ENCODE measurements at regions not wholly inside any gene's neighbourhood (a gene's known extent, or its start where the extent isn't known, plus 50 kb on each side); places are given as distances from the start of the nearest gene placed in this dataset.

DNA sequence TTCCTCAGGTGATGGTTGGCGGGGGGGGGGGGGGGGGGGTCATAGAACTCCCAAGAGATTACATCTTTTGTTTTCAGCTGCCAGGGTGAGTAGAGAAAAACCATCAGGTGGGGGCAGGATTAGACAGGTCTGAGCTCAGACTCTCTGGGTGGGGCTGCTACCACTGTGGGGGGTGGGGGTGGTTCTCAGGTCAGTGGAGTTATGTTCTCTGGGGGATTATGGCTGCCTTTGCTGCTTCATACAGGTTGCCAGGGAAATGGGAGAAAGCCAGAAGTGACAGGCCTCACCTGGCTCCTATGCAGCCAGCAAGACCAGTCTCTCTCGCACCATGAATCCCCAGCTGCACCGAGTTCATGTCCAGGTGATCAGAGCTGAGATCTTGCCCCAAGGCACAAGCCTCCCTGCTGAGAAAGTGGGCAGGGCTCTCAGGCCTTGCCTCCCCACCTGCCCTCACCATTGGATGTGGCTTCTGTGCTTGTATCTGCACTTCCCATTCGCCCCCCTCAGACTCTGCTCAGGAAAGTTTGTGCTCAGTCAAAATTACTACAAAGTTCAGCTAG lies 828.1 kb downstream of the MCTP2 start:
- Histone ChIP-seq H3F3A (ENCODE audit: low read depth) (no peaks in the 10 kb centered on the region), H3K36me3 (ENCODE audit: insufficient read depth, low read length) (no peaks in the 10 kb centered on the region), H3K79me2 (ENCODE audit: insufficient read depth, low read length) (no peaks in the 10 kb centered on the region), H3K9me3 (ENCODE audit: insufficient read depth, low read depth, low read length) (no peaks in the 10 kb centered on the region), H3K4me3 (ENCODE audit: low read length, poor library complexity, severe bottlenecking) (no peak overlapping the region), H3K9ac (ENCODE audit: low read depth, low read length, poor library complexity, severe bottlenecking) (no peak overlapping the region), H4K20me1 (ENCODE audit: insufficient read depth, low read length, poor library complexity, severe bottlenecking) (no peaks in the 10 kb centered on the region), H3K4me1 (ENCODE audit: insufficient read depth, low read length, poor library complexity, severe bottlenecking) (no peaks in the 10 kb centered on the region), H2AFZ (ENCODE audit: low read length) (no peak overlapping the region), H3K27me3 (ENCODE audit: insufficient read depth, low read length, poor library complexity, severe bottlenecking) (no peaks in the 10 kb centered on the region), H3K4me2 (ENCODE audit: low read depth, low read length, poor library complexity, severe bottlenecking) (no peak overlapping the region), H3K9me2 (replicated peaks; ENCODE audit: low read depth, low read length) (no peaks in the 10 kb centered on the region)
- TF ChIP-seq EZH2phosphoT487 (IDR thresholded peaks at IDR 0.05; ENCODE audit: borderline replicate concordance), result no peak
- TF ChIP-seq, protein P1, sequence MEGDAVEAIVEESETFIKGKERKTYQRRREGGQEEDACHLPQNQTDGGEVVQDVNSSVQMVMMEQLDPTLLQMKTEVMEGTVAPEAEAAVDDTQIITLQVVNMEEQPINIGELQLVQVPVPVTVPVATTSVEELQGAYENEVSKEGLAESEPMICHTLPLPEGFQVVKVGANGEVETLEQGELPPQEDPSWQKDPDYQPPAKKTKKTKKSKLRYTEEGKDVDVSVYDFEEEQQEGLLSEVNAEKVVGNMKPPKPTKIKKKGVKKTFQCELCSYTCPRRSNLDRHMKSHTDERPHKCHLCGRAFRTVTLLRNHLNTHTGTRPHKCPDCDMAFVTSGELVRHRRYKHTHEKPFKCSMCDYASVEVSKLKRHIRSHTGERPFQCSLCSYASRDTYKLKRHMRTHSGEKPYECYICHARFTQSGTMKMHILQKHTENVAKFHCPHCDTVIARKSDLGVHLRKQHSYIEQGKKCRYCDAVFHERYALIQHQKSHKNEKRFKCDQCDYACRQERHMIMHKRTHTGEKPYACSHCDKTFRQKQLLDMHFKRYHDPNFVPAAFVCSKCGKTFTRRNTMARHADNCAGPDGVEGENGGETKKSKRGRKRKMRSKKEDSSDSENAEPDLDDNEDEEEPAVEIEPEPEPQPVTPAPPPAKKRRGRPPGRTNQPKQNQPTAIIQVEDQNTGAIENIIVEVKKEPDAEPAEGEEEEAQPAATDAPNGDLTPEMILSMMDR (conservative IDR thresholded peaks at IDR 0.05; ENCODE audit: low read length), result no peak

DNA sequence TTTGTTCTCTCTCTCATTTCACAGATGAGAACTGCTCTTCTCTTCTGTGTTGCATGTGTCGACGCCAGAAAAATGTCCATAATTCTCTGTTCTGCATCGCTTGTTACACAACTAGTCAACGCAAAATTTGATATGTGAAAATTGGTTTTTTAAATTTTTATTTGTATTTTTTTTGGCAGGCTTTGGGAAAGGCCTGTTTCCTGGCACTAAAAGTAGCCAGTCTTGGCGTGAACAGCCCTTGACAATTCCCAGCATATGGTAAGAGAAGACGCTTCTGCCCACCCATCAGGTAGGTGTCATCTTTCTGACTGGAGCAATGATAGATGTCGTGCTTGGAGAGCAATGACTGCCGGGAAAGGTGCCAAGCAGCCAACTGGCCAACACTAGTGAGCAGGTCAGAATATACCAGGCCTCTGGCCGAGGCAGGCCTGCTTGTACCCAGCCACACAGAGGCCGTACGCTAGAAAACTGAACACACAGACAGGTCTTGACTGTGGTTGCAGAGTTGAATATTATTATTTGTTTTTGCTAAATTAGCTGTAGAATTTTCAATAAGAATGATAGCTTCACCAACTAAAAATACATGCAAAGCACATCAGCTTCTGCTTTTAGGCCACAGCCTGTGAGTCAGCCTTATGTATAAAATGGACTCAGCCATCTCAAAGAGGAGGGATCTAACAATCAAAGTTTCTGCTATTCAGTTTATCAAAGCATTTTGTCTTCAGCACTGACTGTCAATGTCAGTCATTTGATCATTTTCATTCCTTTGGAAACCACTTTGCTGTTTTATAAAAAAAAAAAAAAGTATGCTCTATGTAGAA lies 837.5 kb downstream of the MCTP2 start:
- no peaks in the 10 kb centered on the region for H3K27me3 ChIP-seq (ENCODE audit: insufficient read depth, low read length, poor library complexity, severe bottlenecking)
- no peaks in the 10 kb centered on the region for H3K79me2 ChIP-seq (ENCODE audit: insufficient read depth, low read length)
- no peaks in the 10 kb centered on the region for H3K36me3 ChIP-seq (ENCODE audit: insufficient read depth, low read length)
- H3F3A ChIP-seq (ENCODE audit: low read depth), result no peaks in the 10 kb centered on the region
- H3K4me2 ChIP-seq (ENCODE audit: low read depth, low read length, poor library complexity, severe bottlenecking), result no peak overlapping the region
- H3K9me3 ChIP-seq (ENCODE audit: insufficient read depth, low read depth, low read length), result no peaks in the 10 kb centered on the region
- H3K4me1 ChIP-seq (ENCODE audit: insufficient read depth, low read length, poor library complexity, severe bottlenecking), result no peaks in the 10 kb centered on the region
- no peak overlapping the region for H3K9ac ChIP-seq (ENCODE audit: low read depth, low read length, poor library complexity, severe bottlenecking)
- H2AFZ ChIP-seq (ENCODE audit: low read length), result no peak overlapping the region
- H4K20me1 ChIP-seq (ENCODE audit: insufficient read depth, low read length, poor library complexity, severe bottlenecking), result no peaks in the 10 kb centered on the region
- no peak for TF ChIP-seq EZH2phosphoT487 (IDR thresholded peaks at IDR 0.05; ENCODE audit: borderline replicate concordance)
- TF ChIP-seq, protein P1 (conservative IDR thresholded peaks at IDR 0.05; ENCODE audit: low read length), result no peak
- H3K4me3 ChIP-seq (ENCODE audit: low read length, poor library complexity, severe bottlenecking), result no peak overlapping the region
- H3K9me2 ChIP-seq (replicated peaks; ENCODE audit: low read depth, low read length), result no peaks in the 10 kb centered on the region

DNA sequence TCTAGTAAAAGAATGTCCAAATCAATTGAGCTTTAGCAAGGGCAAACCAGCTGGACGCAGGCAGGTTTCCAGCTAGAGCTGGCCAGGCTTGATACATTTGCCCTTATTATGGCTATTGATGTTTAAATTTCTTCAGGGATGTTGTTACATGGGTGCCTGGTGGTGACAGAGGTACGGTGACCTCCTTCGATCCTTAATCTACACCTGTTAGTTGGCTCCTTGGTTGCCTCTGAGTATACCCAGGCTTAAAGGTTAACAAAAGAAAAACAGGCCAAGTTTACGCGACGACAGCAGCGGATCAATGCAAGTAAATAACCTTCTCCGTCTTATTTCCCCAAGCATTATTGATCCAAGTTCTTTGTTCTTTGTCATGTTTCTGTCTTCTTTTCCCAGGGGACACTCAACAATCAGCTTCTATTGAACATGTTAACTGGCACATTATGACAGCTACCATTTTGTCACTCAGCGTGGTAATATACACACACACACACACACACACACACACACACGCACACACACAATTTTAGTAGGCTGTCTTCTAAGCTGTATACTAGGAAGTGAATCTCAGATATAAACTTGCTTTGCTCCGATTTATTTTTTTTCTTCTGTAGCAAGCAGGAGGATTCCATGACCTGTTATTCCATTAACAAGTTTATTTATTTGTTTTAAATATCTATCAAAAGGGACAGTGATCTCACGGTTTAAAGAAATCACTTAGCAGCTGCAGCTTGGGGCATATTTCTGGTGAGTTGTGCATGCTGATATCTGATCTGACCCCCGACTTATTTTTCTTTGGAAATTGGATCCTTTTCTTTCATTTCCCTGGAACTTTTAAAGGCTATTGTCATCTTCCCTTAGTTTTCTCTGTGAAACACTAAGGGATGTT lies 844.7 kb downstream of the MCTP2 start:
- Histone ChIP-seq H3K4me3 (ENCODE audit: low read length, poor library complexity, severe bottlenecking) (no peak overlapping the region), H3K79me2 (ENCODE audit: insufficient read depth, low read length) (no peaks in the 10 kb centered on the region), H3K4me2 (ENCODE audit: low read depth, low read length, poor library complexity, severe bottlenecking) (no peak overlapping the region), H3K36me3 (ENCODE audit: insufficient read depth, low read length) (no peaks in the 10 kb centered on the region), H3K9me3 (ENCODE audit: insufficient read depth, low read depth, low read length) (no peaks in the 10 kb centered on the region), H3K27me3 (ENCODE audit: insufficient read depth, low read length, poor library complexity, severe bottlenecking) (no peaks in the 10 kb centered on the region), H2AFZ (ENCODE audit: low read length) (no peak overlapping the region), H3K9me2 (replicated peaks; ENCODE audit: low read depth, low read length) (no peaks in the 10 kb centered on the region), H3F3A (ENCODE audit: low read depth) (no peaks in the 10 kb centered on the region), H4K20me1 (ENCODE audit: insufficient read depth, low read length, poor library complexity, severe bottlenecking) (no peaks in the 10 kb centered on the region), H3K4me1 (ENCODE audit: insufficient read depth, low read length, poor library complexity, severe bottlenecking) (no peaks in the 10 kb centered on the region), H3K9ac (ENCODE audit: low read depth, low read length, poor library complexity, severe bottlenecking) (no peak overlapping the region)
- TF ChIP-seq, protein P1 (conservative IDR thresholded peaks at IDR 0.05; ENCODE audit: low read length), result no peak
- no peak for TF ChIP-seq EZH2phosphoT487 (IDR thresholded peaks at IDR 0.05; ENCODE audit: borderline replicate concordance)
